DMS 273 (cell line): ENCODE measurements at regions not wholly inside any gene's neighbourhood (a gene's known extent, or its start where the extent isn't known, plus 50 kb on each side); places are given as distances from the start of the nearest gene placed in this dataset.

Experiments used
- DNase-seq: peaks from one replicate; lab custom pipeline; 2025; ENCODE audit not compliant: unreplicated experiment; lab: John Stamatoyannopoulos, UW

DNA sequence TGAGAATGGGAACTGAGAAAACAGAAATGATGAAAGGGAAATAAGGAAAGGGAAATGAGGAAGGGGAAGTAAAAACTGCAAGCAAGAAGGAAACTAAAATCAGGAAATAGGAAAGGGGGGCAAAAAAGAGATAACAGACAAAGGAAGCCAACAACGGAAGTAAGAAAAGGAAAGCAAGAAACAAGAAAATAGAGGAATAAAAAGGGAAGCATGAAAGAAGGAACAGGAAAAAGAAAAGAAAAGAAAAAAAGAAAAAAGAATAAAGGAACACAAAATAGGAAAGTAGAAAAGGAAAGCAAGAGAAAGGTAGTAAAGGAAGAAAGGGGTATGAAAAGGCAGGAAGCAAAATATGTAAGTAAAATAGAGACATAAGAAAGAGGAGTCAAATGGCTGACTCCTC, 241.2 kb upstream of the NCKAP5 start:
- DNase-seq, result no peak

DNA sequence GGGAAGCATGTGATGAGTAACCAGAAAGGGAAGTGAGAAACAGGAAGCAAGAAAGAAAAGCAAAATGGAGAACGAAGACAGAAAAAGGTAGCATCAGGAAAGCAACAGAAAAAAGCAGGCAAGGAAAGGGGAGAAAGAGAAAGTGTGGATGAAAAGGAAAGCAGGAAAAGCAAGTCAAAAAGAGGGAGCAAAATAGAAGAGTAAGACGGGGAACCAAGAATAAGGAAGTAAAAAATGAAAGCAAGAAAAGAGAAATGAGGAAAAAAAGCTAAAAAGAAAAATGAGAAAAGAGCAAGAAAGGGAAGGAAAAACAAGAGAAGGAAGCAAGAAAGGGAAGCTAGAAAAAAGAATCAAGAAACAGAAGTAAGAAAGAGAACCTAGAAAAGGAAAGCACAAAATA, 242.3 kb upstream of the NCKAP5 start:
- no peak for DNase-seq

- DNase-seq, result no peak
Observed at GRCh38 chr2:133811409-133812125, 243.3 kb upstream of the NCKAP5 start.

DNA sequence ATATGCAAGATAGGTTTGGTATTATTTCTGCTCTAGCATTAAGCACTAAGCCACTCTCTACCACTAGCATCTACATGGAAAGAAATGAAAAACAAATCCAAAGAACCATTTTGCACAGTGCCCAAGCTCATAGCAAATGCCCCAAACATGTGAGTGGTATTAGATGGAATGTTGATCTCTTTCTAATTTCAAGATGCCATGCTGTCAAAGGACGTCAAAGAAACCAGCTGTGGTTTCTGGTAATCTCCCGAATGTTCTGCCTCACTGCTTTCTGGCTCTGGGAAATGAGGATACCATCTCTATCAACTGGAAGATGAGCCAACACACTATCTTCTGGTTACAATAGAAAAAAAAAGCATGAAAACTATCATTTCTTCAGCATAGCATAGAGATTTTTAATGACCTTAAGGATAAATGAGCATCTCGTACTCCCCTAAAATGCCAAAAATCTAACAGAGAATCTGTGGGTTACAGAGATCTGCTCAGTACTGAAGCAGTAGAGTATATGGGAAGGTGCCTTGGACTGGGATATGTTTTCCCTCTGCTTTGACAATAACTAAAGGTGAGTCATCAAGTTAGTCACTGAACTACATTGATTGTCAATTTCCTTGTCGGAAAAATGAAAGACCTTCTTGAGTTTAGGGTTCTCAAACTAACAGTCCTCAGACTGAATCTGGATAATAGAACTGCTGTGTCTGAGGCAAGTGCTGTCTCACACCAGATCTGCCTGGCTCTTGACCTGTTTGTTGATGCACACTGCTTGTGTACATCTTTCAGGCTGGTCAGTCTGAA, 244.8 kb upstream of the NCKAP5 start:
- DNase-seq, result no peak

- DNase-seq, result no peak
Observed at GRCh38 chr2:133814890-133815289, 246.6 kb upstream of the NCKAP5 start.

GRCh38 chr2:133816037-133816436, 247.8 kb upstream of the NCKAP5 start:
- DNase-seq, result no peak

DNA sequence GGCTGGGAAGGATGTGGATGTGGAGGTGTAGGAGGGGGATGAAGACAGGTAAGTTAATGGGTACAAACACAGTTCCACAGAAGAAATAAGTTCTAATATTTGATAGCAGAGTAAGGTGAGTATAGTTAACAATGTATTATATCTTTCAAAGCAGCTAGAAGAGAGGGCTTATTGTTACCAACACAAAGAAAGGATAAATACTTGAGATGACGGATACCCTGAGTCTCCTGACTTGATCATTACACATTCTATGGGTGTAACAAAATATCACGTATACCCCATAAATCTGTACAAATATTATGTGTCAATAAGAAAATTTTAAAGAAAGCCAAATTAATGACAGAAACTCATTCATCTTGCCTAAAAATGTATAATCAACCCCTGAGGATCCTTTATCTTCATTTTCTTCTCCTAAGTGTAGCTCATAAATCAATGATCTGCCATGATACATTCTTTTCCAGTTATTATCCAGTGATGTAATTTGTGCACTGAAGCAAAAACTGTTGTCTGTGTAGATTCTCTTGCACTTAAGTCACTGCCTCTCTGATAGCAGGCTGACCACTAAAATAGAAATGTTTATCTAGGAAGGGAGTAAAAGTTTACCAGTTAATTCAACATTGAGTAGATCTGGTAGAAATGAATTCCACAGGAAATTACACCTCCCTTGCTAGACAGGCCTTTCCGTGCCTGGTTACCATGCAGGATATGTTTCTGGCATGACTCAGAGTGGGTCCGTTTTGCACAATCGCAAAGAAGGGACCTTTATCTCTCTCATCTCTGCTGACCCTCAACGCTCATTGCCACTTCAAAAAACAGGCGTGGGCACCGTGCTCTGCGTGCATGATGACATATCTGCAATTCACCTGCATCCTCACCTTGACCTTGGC, 249.7 kb upstream of the NCKAP5 start:
- DNase-seq, result no peak

DNA sequence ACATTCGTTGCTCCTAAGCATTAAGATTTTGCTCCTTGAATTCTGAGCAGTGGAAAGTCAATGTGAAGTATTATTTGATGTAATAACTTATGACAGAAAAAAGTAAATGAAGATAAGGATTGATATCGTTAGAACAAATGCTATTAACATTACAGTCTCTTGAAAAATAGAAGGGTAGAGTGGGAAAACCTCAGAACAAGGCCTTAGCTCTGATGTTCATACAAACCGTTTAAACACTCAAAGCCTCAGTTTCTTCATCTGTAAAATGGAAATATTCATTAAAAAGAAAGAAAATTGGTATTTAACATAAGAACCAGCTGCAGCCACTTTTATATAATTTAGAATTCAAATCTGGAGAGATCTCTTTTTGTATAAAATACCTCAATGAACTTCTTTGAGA, 250.4 kb upstream of the NCKAP5 start:
- DNase-seq, result no peak

DNA sequence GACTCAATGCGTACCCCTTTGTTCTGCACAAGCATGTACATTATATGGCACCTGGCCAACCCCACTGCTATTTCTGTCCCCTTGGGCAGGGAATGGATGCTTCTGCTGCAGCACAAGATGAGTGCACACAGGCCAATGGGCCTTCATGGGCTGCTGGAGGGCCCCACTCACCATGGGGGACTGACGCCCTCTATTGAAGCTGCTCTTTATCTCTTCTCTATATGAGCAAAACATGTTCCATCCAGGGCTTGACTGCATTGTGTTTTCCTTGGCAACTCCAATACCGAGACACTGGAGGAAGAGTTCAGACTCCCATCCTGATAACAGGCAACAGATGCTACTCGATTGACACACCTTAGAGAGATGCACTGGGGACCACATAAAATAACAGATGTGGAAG, 251.6 kb upstream of the NCKAP5 start:
- DNase-seq, result peak; percentile 23

DNA sequence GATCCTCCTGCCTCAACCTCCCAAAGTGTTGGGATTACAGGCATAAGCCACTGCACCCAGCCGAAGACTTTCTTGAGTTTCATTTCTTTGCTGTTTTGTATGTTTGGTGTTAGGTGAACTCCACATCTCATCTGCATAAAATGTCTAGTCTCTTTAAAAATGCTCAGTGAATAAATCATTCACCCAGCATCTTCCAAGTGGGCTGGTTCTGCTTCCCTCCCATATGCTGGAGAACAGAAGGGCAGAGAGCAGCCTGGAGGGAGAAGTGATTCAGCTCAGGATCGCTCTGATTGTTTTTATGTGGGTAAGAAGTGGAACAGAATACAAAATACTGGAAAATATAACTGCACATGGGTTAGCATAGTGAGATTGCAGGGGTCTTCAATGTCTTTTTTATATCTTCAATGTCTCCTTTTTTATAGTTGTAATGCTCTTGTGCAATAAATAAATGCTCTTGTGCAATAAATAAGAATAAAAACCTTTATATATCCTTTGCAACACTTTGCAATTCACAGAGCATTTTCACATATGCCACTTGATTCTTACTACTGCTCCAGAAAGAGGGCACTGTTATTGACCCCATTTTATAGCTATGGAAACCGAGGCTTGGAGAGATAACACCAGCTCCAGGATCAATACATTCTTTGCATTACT, 253.0 kb upstream of the NCKAP5 start:
- no peak for DNase-seq

DNA sequence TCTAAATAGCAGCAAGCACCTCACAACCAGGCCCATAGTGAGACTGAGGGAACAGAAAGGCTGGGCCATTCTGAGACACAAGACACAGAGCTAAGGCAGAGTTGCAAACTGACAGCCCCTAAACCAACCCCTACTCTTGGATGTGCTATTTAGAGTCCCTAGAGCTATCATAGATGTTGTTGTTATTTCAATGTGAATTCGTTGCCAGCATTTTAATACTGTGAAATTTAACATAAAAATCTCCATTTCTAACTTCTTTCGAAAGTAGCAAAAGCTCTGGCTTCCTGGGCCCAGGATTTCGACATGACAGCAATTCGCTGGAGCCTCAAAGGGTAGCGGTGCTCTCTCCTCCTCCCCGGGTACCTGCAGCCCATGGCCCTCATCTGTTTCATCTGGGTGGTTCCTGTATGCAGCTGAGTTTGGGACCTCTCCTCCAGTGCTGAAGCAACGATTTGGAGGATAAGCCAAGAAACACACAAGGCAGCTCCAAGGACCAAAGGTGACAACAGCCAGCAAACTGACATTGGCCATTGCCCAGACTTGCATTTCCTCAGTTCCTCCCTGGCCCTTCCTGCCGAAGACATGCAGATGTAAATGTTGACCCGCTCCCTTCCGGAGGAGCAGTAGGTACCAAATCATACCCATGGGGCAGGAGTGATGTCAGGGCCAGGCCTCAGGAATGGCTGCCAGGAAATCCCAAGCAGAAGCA, 254.4 kb upstream of the NCKAP5 start:
- no peak for DNase-seq

DNA sequence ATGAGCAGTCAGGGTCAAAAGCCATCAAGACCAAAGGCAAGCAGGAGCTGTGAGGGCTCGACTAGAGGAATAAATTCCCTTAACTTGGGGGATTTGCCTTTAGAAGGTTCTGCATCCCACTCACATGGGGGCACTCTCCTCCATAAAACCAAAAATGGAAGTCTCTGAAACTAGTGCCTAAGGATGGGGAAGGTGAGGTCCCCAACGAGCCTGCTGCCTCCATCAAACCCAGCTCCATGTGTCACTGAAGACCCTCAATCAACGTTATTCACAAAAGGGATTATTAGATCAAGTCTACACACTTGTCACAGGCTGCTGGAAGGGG, 254.9 kb upstream of the NCKAP5 start:
- DNase-seq, result no peak

DNA sequence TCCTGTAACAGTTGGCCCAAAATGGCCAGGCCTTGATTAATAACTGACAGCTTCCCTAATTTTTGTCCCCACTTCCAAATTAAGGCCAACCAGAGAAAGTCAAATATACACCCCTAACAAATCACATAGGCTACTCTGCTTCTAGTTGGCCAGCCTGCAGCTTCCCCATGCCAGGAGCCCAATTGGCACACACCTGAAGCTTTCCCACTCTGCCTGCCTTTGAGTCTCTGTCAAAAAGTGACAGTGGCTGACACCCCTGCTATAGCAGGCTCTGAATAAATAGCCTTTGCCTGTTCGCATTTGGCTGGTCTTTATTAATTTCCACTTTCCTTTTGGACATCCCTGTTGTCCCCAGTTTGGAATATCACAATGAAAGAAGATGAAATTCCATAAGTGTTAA, 256.6 kb upstream of the NCKAP5 start:
- DNase-seq, result no peak

DNA sequence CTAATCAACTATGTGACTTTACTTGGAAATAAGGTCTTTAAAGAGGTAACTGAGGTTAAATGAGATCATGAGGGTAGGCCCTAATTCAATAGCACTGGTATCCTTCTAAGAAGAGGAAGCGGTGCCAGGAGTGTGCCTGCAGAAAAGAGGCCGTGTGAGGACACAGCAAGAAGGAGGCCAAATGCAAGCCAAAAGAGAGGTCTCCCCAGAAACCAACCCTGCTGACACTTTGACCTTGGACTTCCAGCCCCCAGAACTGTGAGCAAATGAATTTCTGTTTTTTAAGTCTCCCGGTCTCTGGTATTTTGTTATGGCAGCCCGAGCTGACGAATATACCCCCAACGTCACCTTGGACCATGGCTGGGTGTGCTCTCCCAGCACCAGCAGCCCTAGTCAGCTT, 257.5 kb upstream of the NCKAP5 start:
- no peak for DNase-seq

DNA sequence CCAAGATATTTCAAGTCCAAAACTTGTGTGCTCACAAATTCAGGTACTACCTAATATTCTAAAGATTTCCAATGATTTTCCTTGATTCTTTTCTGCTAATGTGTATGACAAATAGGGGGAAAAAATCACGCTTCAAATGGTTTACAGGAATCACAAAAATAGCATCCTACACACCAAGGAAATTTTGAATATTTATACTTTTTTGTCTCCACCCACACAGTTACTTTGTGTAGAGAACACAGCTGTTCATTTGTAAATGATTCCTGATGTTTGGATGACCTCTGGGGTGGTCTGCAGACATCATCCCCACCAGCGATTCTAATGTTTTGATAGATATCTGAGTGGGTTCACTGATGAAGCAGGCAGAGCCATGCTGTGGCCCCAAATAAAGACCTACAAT, 260.6 kb upstream of the NCKAP5 start:
- no peak for DNase-seq

DNA sequence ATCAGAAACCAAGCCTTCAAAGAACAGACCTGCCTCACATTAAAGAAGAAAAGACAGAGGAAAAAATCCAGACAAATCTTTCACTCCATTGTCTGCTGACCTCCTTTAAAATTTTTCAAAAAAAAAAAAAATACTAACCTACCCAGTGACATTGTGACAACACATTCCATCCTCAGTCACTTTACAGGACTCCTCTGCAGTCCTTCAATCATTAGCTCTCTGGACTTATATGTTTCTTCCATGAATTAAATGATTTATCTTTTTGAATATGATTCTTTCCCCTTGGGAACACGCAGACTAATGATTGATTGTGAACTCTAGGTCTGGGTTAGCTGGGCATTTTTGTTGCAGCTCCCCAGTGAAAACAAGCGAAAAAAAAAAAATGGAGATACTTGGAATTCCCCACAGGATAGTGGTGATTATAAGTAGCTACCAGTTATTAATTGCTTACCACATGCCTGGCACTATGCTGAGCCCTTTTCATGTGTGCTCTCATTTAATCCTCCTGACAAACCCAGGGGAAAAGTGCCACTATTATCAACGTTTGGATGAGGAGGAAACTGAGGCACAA, 261.3 kb upstream of the NCKAP5 start:
- DNase-seq, result no peak

DNA sequence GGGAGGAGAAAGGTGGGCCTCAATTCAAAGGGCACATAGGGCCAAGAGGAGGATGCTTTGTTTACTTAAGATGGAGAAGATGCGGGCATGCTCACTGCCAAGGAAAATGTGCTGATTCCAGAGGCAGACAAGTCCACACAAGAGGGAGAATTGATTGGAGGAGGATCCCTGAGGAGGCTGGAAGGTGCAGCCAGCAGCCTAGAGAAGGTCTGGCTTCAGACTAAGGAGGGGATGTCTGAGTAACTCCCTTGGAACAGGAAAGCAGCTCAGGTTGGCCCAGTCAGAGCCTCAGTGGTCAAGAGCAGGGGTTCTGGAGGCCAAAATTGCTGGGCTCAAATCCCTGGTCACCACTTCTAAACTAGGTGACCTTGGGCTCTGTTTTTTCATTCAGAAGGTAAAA, 265.5 kb upstream of the NCKAP5 start:
- DNase-seq, result no peak

GRCh38 chr2:133835821-133836619, 267.8 kb upstream of the NCKAP5 start:
- DNase-seq, result no peak

GRCh38 chr2:133836691-133837345, 268.6 kb upstream of the NCKAP5 start:
- DNase-seq, result no peak
